ENCODE measurements at regions not wholly inside any gene's neighbourhood (a gene's known extent, or its start where the extent isn't known, plus 50 kb on each side); places are given as distances from the start of the nearest gene placed in this dataset.

GRCh38 chr4:177681902-177682301 lies 239.7 kb upstream of the AGA start:
- intact Hi-C loops (cut with DNase I): no loop called here
- no peak for DNase-seq

GRCh38 chr4:177687117-177687516 lies 244.9 kb upstream of the AGA start:
- no peak for DNase-seq
- intact Hi-C loops (cut with DNase I): no loop called here

- intact Hi-C loops (cut with DNase I): no loop called here
- DNase-seq: no peak
These were observed 250.7 kb upstream of the AGA start for GRCh38 chr4:177692907-177693306.

- DNase-seq: no peak
These were observed 254.3 kb upstream of the AGA start for GRCh38 chr4:177696438-177696966.

GRCh38 chr4:177699365-177700213 lies 257.4 kb upstream of the AGA start:
- DNase-seq: no peak

More at GRCh38 chr4:177696438-177696966, 254.3 kb upstream of the AGA start:
- intact Hi-C loops (cut with DNase I): no loop called here

GRCh38 chr4:177706916-177707315 lies 264.7 kb upstream of the AGA start:
- DNase-seq: no peak
- intact Hi-C loops (cut with DNase I): no loop called here

More at GRCh38 chr4:177699365-177700213, 257.4 kb upstream of the AGA start:
- intact Hi-C loops (cut with DNase I): no loop called here

GRCh38 chr4:177713454-177713853 lies 271.2 kb upstream of the AGA start:
- DNase-seq: no peak

GRCh38 chr4:177717407-177717806 lies 275.2 kb upstream of the AGA start:
- intact Hi-C loops (cut with DNase I): no loop called here
- no peak for DNase-seq

More at GRCh38 chr4:177713454-177713853, 271.2 kb upstream of the AGA start:
- intact Hi-C loops (cut with DNase I): no loop called here

- intact Hi-C loops (cut with DNase I): no loop called here
- no peak for DNase-seq
These were observed 276.3 kb upstream of the AGA start for GRCh38 chr4:177718514-177718913.

GRCh38 chr4:177726111-177726510 lies 283.9 kb upstream of the AGA start:
- DNase-seq: no peak
- intact Hi-C loops (cut with DNase I): no loop called here

GRCh38 chr4:177728361-177729152 lies 286.3 kb upstream of the AGA start:
- intact Hi-C loops (cut with DNase I): no loop called here
- DNase-seq: peak in 1 of 10 donors; percentile 62

GRCh38 chr4:177729681-177730080 lies 287.4 kb upstream of the AGA start:
- DNase-seq: no peak
- intact Hi-C loops (cut with DNase I): no loop called here

GRCh38 chr4:177737387-177737940 lies 295.2 kb upstream of the AGA start:
- DNase-seq: no peak
- intact Hi-C loops (cut with DNase I): no loop called here

- intact Hi-C loops (cut with DNase I): no loop called here
- no peak for DNase-seq
These were observed 298.3 kb upstream of the AGA start for GRCh38 chr4:177740563-177740962.

GRCh38 chr4:177759729-177760128 lies 317.5 kb upstream of the AGA start:
- intact Hi-C loops (cut with DNase I): no loop called here
- no peak for DNase-seq

- peak in 1 of 10 donors; percentile 46 for DNase-seq
- intact Hi-C loops (cut with DNase I): no loop called here
These were observed 319.5 kb upstream of the AGA start for GRCh38 chr4:177761692-177762091.

GRCh38 chr4:177769155-177769554 lies 326.9 kb upstream of the AGA start:
- intact Hi-C loops (cut with DNase I): no loop called here
- DNase-seq: no peak

GRCh38 chr4:177770776-177771175 lies 328.5 kb upstream of the AGA start:
- DNase-seq: no peak
- intact Hi-C loops (cut with DNase I): no loop called here

- intact Hi-C loops (cut with DNase I): no loop called here
- no peak for DNase-seq
These were observed 329.4 kb upstream of the AGA start for GRCh38 chr4:177771645-177772044.

GRCh38 chr4:177778623-177779022 lies 336.4 kb upstream of the AGA start:
- intact Hi-C loops (cut with DNase I): no loop called here
- DNase-seq: no peak

GRCh38 chr4:177785000-177785399 lies 342.8 kb upstream of the AGA start:
- intact Hi-C loops (cut with DNase I): no loop called here
- no peak for DNase-seq
